Activated CD4-positive, alpha-beta T cell treated with anti-CD3 and anti-CD28 coated beads, Interleukin-2, amount 10 ng/mL, durations not matched to agents 7 days and 5 days (primary cell): ENCODE measurements at regions not wholly inside any gene's neighbourhood (a gene's known extent, or its start where the extent isn't known, plus 50 kb on each side); places are given as distances from the start of the nearest gene placed in this dataset.

Experiments used
- CTCF ChIA-PET: fragments of 350-600 bp; sonication (Branson Sonifier 250); formaldehyde crosslinking; loops from one replicate; lab custom pipeline; 2021; ENCODE audit warnings: antibody characterized with exemption; lab: Charles Lee
- POLR2A ChIA-PET: fragments of 350-600 bp; sonication (Branson Sonifier 250); formaldehyde crosslinking; loops from one replicate; lab custom pipeline; 2021; ENCODE audit warnings: antibody characterized with exemption; lab: Charles Lee
- DNase-seq: peaks from one replicate; pipeline ENCODE4 v3.0.0-alpha.2; 2020
- H3K27ac Mint-ChIP-seq: one replicate; pipeline ENCODE4 v1.8.0; 2021; ENCODE audit warnings: mild to moderate bottlenecking, moderate library complexity, mixed read lengths
- H3K27me3 Mint-ChIP-seq: one replicate; pipeline ENCODE4 v1.8.0; 2021; ENCODE audit warnings: mixed read lengths
- H3K36me3 Mint-ChIP-seq: one replicate; pipeline ENCODE4 v1.8.0; 2021; ENCODE audit warnings: low read depth, mixed read lengths
- H3K4me1 Mint-ChIP-seq: one replicate; pipeline ENCODE4 v1.8.0; 2021; ENCODE audit warnings: mixed read lengths
- H3K4me3 Mint-ChIP-seq: one replicate; pipeline ENCODE4 v1.8.0; 2021; ENCODE audit warnings: mild to moderate bottlenecking, moderate library complexity, mixed read lengths
- H3K9me3 Mint-ChIP-seq: one replicate; pipeline ENCODE4 v1.8.0; 2021; ENCODE audit warnings: mixed read lengths

- Mint-ChIP-seq H3K4me3 (no peak overlapping the region), H3K27ac (no peak overlapping the region), H3K27me3 (peaks cover 19% of the 10 kb centered on the region), H3K4me1 (no peaks in the 10 kb centered on the region), H3K36me3 (no peaks in the 10 kb centered on the region), H3K9me3 (peaks cover 5% of the 10 kb centered on the region)
- CTCF ChIA-PET = no interaction called here
- POLR2A ChIA-PET = no interaction called here
- no peak for DNase-seq
Measured at GRCh38 chr7:50952120-50952519, 169.4 kb upstream of the GRB10 start.

- Mint-ChIP-seq H3K9me3 (peaks cover 4% of the 10 kb centered on the region), H3K4me1 (no peaks in the 10 kb centered on the region), H3K4me3 (no peak overlapping the region), H3K27ac (no peak overlapping the region), H3K36me3 (no peaks in the 10 kb centered on the region), H3K27me3 (peaks cover 3% of the 10 kb centered on the region)
- POLR2A ChIA-PET = no interaction called here
- CTCF ChIA-PET = no interaction called here
- no peak for DNase-seq
Measured at GRCh38 chr7:50943482-50943881, 160.8 kb upstream of the GRB10 start.

- no peaks in the 10 kb centered on the region for H3K36me3 Mint-ChIP-seq
- H3K27me3 Mint-ChIP-seq = peaks cover 2% of the 10 kb centered on the region
- DNase-seq = no peak
- H3K9me3 Mint-ChIP-seq = no peaks in the 10 kb centered on the region
- no peak overlapping the region for H3K27ac Mint-ChIP-seq
- H3K4me3 Mint-ChIP-seq = no peak overlapping the region
- POLR2A ChIA-PET = no interaction called here
- CTCF ChIA-PET = no interaction called here
- no peaks in the 10 kb centered on the region for H3K4me1 Mint-ChIP-seq
Measured at GRCh38 chr7:50941525-50941924, 158.8 kb upstream of the GRB10 start.

GRCh38 chr7:50940621-50941020 lies 157.9 kb upstream of the GRB10 start:
- peaks cover 7% of the 10 kb centered on the region for H3K27me3 Mint-ChIP-seq
- H3K36me3 Mint-ChIP-seq = no peaks in the 10 kb centered on the region
- no peaks in the 10 kb centered on the region for H3K4me1 Mint-ChIP-seq
- no peak for DNase-seq
- POLR2A ChIA-PET = no interaction called here
- H3K27ac Mint-ChIP-seq = no peak overlapping the region
- CTCF ChIA-PET = no interaction called here
- H3K4me3 Mint-ChIP-seq = no peak overlapping the region
- H3K9me3 Mint-ChIP-seq = no peaks in the 10 kb centered on the region

GRCh38 chr7:50939021-50939420 lies 156.3 kb upstream of the GRB10 start:
- Mint-ChIP-seq H3K4me3 (no peak overlapping the region), H3K27me3 (peaks cover 13% of the 10 kb centered on the region), H3K36me3 (no peaks in the 10 kb centered on the region), H3K4me1 (no peaks in the 10 kb centered on the region), H3K27ac (no peak overlapping the region), H3K9me3 (no peaks in the 10 kb centered on the region)
- POLR2A ChIA-PET = no interaction called here
- no peak for DNase-seq
- CTCF ChIA-PET = no interaction called here

GRCh38 chr7:50937727-50938126 lies 155.0 kb upstream of the GRB10 start:
- POLR2A ChIA-PET = no interaction called here
- no peaks in the 10 kb centered on the region for H3K4me1 Mint-ChIP-seq
- H3K9me3 Mint-ChIP-seq = no peaks in the 10 kb centered on the region
- CTCF ChIA-PET = interaction anchor here (1.0 kb wide), 1 partner anchor 9 kb away, joined by 5 read pairs; no protein-coding TSS in a partner anchor
- H3K4me3 Mint-ChIP-seq = no peak overlapping the region
- no peak overlapping the region for H3K27ac Mint-ChIP-seq
- no peaks in the 10 kb centered on the region for H3K36me3 Mint-ChIP-seq
- peaks cover 17% of the 10 kb centered on the region for H3K27me3 Mint-ChIP-seq
- no peak for DNase-seq

GRCh38 chr7:50926049-50926448 lies 143.4 kb upstream of the GRB10 start:
- POLR2A ChIA-PET = no interaction called here
- Mint-ChIP-seq H3K36me3 (no peaks in the 10 kb centered on the region), H3K9me3 (no peaks in the 10 kb centered on the region), H3K4me1 (no peaks in the 10 kb centered on the region), H3K27me3 (peaks cover 2% of the 10 kb centered on the region), H3K4me3 (no peak overlapping the region), H3K27ac (no peak overlapping the region)
- CTCF ChIA-PET = no interaction called here
- no peak for DNase-seq

GRCh38 chr7:50923476-50923875 lies 140.8 kb upstream of the GRB10 start:
- Mint-ChIP-seq H3K36me3 (no peaks in the 10 kb centered on the region), H3K27me3 (peaks cover 2% of the 10 kb centered on the region), H3K4me1 (no peaks in the 10 kb centered on the region), H3K9me3 (no peaks in the 10 kb centered on the region), H3K4me3 (no peak overlapping the region), H3K27ac (no peak overlapping the region)
- ChIA-PET POLR2A (no interaction called here), CTCF (no interaction called here)
- DNase-seq = no peak

GRCh38 chr7:50921114-50921813 lies 138.6 kb upstream of the GRB10 start:
- no peak overlapping the region for H3K27ac Mint-ChIP-seq
- no peaks in the 10 kb centered on the region for H3K4me1 Mint-ChIP-seq
- CTCF ChIA-PET = no interaction called here
- H3K36me3 Mint-ChIP-seq = no peaks in the 10 kb centered on the region
- POLR2A ChIA-PET = no interaction called here
- no peaks in the 10 kb centered on the region for H3K9me3 Mint-ChIP-seq
- no peaks in the 10 kb centered on the region for H3K27me3 Mint-ChIP-seq
- no peak for DNase-seq
- no peak overlapping the region for H3K4me3 Mint-ChIP-seq

- no peak overlapping the region for H3K4me3 Mint-ChIP-seq
- H3K4me1 Mint-ChIP-seq = no peaks in the 10 kb centered on the region
- H3K27ac Mint-ChIP-seq = no peak overlapping the region
- H3K36me3 Mint-ChIP-seq = no peaks in the 10 kb centered on the region
- H3K9me3 Mint-ChIP-seq = no peaks in the 10 kb centered on the region
- ChIA-PET CTCF (no interaction called here), POLR2A (no interaction called here)
- no peak for DNase-seq
- H3K27me3 Mint-ChIP-seq = no peaks in the 10 kb centered on the region
Measured at GRCh38 chr7:50920031-50920635, 137.4 kb upstream of the GRB10 start.

- Mint-ChIP-seq H3K36me3 (no peaks in the 10 kb centered on the region), H3K4me3 (no peak overlapping the region), H3K9me3 (no peaks in the 10 kb centered on the region), H3K27ac (no peak overlapping the region), H3K4me1 (no peaks in the 10 kb centered on the region), H3K27me3 (no peaks in the 10 kb centered on the region)
- DNase-seq = no peak
- CTCF ChIA-PET = no interaction called here
- POLR2A ChIA-PET = no interaction called here
Measured at GRCh38 chr7:50915621-50916020, 132.9 kb upstream of the GRB10 start.

- no peaks in the 10 kb centered on the region for H3K36me3 Mint-ChIP-seq
- ChIA-PET CTCF (interaction anchor here (0.7 kb wide), 1 partner anchor 33 kb away, joined by 3 read pairs; no protein-coding TSS in a partner anchor), POLR2A (no interaction called here)
- H3K4me3 Mint-ChIP-seq = no peak overlapping the region
- no peaks in the 10 kb centered on the region for H3K9me3 Mint-ChIP-seq
- no peak for DNase-seq
- no peaks in the 10 kb centered on the region for H3K27me3 Mint-ChIP-seq
- no peaks in the 10 kb centered on the region for H3K4me1 Mint-ChIP-seq
- H3K27ac Mint-ChIP-seq = no peak overlapping the region
Measured at GRCh38 chr7:50914460-50914859, 131.8 kb upstream of the GRB10 start.

- Mint-ChIP-seq H3K27me3 (peaks cover 2% of the 10 kb centered on the region), H3K4me1 (no peaks in the 10 kb centered on the region), H3K4me3 (no peak overlapping the region), H3K36me3 (no peaks in the 10 kb centered on the region), H3K9me3 (no peaks in the 10 kb centered on the region), H3K27ac (no peak overlapping the region)
- CTCF ChIA-PET = no interaction called here
- DNase-seq = no peak
- POLR2A ChIA-PET = no interaction called here
Measured at GRCh38 chr7:50908628-50909290, 126.1 kb upstream of the GRB10 start.
